ENCODE measurements at regions not wholly inside any gene's neighbourhood (a gene's known extent, or its start where the extent isn't known, plus 50 kb on each side); places are given as distances from the start of the nearest gene placed in this dataset.

GRCh38 chr10:36492590-36493515, 632.5 kb upstream of the ANKRD30A start:
- no peak for TF ChIP-seq CTCF (IDR thresholded peaks at IDR 0.05 in 4 of 5, conservative IDR thresholded peaks at IDR 0.05 in 1 of 5)
- TF ChIP-seq POLR2A (IDR thresholded peaks at IDR 0.05) = no peak

Measured in gastrocnemius medialis (tissue), 4 donors.